Mammary epithelial cell (primary cell): ENCODE measurements at regions not wholly inside any gene's neighbourhood (a gene's known extent, or its start where the extent isn't known, plus 50 kb on each side); places are given as distances from the start of the nearest gene placed in this dataset.

Source experiments
- CTCF ChIP-seq, 2 donors: IDR thresholded peaks in 1 of 2; conservative IDR thresholded peaks in 1 of 2; 2 replicates each; pipeline ENCODE4 v1.5.1; 2011 to 2012; ENCODE audit warnings: inconsistent platforms in 2 of 2, low read length in 2 of 2, mild to moderate bottlenecking in 2 of 2, control low read depth in 1 of 2, low read depth in 1 of 2; ENCODE audit not compliant: insufficient read depth in 1 of 2; ENCODE audit errors: extremely low read depth in 1 of 2
- EZH2 ChIP-seq: IDR thresholded peaks from 2 replicates; pipeline ENCODE4 v1.6.1; 2012; ENCODE audit warnings: low read length, inconsistent platforms, borderline replicate concordance

DNA sequence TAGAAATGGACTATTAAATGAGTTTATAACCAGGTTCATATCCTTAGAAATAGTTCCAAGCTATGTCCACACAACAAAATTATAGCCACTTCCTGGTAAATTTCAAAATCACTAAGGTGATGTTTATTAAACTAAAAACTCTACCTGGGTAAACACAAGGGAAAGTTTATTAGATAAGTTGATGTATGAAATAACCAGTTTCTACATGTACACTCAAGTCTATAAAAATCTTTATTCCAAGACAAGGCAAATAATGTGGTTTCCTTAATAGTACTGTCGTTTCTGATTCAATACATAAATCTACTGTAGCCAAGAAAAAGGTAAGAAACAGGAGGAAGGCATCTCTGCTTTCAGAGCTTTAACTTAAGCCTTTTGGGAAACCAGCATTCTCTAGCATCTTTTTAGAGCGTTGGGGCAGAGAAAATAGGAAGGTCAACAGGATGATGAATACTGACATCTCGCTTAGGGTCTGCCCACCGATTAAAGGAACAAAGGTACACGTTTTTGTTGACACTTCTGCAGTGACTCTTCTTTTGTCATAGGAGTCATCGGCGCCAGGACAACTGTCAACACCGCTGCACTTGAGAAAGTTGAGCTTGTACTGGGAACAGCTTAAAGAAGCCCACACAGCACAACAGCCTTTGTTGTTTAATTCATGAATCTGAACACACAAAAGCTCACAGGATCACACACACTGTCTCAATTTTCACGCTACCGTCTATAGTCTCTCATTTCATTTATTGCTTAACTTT lies 513.6 kb downstream of the SLCO4C1 start:
- no peak for TF ChIP-seq CTCF (conservative IDR thresholded peaks at IDR 0.05 in 1 of 2, IDR thresholded peaks at IDR 0.05 in 1 of 2; ENCODE audit: extremely low read depth in 1 of 2, insufficient read depth in 1 of 2, low read depth in 1 of 2, low read length in 2 of 2)
- TF ChIP-seq EZH2, result no peak
